NCI-H187 (cell line): ENCODE measurements at regions not wholly inside any gene's neighbourhood (a gene's known extent, or its start where the extent isn't known, plus 50 kb on each side); places are given as distances from the start of the nearest gene placed in this dataset.
A peak's percentile ranks its signal among the peaks of the same experiment; 100 is the strongest.

Experiments
- DNase-seq, 2 experiments: peaks; one replicate each; lab custom pipeline; 2025; lab: John Stamatoyannopoulos, UW

- DNase-seq, result no peak
Measured at GRCh38 chr6:148155293-148155692, 187.3 kb upstream of the SASH1 start.

DNA sequence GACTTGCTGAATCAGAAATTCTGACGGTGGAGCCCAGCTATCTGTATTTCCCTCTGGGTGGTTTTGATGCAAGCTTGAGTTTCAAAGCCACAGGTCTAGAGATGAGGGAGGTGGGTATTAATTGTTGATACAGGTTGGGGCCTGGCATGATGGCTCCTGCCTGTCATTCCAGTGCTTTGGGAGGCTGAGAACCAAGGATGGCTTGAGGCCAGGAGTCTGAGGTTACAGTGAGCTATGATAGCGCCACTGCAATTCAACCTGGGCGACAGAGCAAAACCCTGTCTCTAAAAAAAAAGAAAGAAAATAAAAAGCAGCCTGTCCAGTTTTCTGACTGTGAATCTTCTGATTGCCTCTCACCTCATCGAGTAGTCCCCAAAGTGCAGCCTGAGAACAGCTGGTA is 184.8 kb upstream of the SASH1 start:
- DNase-seq, result no peak

- no peak for DNase-seq
Measured at GRCh38 chr6:148164645-148165044, 178.0 kb upstream of the SASH1 start.

- no peak for DNase-seq
Measured at GRCh38 chr6:148166339-148166968, 176.2 kb upstream of the SASH1 start.

- DNase-seq, result no peak
Measured at GRCh38 chr6:148169706-148170105, 172.9 kb upstream of the SASH1 start.

- no peak for DNase-seq
Measured at GRCh38 chr6:148170286-148170685, 172.4 kb upstream of the SASH1 start.

GRCh38 chr6:148173548-148173947 is 169.1 kb upstream of the SASH1 start:
- DNase-seq, result no peak

DNA sequence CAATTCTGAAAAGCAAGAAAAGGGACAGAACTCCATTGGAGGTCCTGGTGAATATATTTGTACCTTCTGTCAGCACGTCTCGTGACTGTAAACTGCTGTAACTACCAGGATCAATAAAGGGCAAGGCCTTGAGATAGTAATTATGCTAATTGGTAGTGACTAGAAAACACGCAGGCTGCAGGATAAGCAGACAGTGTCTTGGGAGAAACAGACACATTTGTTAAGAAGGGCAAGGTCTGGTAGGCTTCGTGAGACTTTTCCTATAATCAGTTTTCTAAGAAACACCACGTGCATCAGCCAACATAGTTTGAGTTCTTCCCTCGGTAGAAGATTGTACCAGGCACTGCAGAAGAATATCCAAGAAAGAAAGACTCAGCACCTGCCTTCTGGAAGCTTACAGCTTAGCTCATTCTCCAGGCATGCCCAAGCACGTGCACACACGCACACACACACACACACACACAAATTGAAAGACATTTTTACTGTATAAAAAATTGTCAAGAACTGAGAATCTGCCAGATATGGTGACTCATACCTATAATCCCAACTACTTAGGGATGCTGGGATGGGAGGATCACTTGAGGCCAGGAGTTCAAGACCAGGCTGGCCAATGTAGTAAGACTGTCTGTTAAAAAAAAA is 167.0 kb upstream of the SASH1 start:
- DNase-seq, result no peak

GRCh38 chr6:148177589-148178233 is 164.9 kb upstream of the SASH1 start:
- DNase-seq, result peak; percentile 32 to 43

DNA sequence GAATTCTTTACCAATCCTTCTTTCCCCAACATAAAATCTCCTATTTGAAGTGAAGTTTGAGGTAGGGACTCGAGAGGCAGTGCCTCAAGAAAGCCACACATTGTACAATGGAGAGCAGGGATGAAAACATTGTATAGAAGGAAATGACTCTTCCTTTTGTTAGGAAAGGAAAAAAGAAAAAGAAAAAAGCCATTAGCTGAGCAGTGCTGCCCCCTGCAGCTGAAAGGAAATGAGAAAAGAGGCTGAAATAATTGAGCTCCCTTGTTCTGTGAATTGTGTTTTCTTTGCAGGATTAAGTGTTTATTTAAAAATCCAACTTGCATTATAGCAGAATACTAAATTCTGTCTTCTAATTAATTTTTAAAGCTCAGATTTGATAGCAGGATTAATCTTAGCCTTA is 162.9 kb upstream of the SASH1 start:
- DNase-seq, result no peak

- DNase-seq, result no peak
Measured at GRCh38 chr6:148182378-148182777, 160.3 kb upstream of the SASH1 start.

GRCh38 chr6:148183776-148184175 is 158.9 kb upstream of the SASH1 start:
- DNase-seq, result no peak

DNA sequence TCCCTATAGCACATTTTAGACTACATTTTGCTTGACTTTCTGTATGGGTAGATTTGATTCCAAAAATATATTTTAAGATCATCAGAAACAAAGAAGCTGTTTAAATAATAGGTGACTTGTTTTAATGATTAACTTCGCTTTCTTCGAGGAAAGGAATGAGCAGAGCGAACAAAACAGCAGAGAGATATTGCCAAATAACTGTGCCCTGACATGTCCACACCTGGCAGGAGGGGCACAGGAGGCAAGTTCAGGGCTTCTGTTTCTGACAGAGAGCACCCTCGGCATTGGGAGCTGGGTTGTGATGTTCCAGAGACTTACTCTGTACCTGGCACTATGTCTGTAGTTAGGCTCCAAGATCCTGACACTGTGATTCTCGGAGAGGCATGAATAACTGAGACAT is 155.7 kb upstream of the SASH1 start:
- no peak for DNase-seq

DNA sequence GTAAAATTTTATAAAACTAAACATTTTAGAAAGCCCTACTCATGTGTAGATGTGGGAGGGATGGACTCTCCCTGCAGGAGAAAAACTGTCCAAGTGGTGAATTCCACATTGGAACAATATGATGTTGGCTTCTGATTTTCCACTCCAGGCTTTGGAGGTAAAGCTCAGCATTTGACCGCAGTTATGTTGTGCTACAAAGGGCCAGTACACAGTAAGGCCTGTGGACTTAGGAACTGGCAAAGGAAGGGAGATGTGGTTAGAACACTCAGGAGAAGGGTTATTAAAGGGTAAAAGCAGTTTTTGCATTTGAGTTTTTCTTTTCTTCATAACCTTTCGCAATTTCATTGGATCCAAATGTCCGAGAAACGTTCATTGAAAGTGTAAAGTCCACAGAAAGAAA is 150.3 kb upstream of the SASH1 start:
- no peak for DNase-seq

- DNase-seq, result no peak
Measured at GRCh38 chr6:148193063-148193680, 149.5 kb upstream of the SASH1 start.

DNA sequence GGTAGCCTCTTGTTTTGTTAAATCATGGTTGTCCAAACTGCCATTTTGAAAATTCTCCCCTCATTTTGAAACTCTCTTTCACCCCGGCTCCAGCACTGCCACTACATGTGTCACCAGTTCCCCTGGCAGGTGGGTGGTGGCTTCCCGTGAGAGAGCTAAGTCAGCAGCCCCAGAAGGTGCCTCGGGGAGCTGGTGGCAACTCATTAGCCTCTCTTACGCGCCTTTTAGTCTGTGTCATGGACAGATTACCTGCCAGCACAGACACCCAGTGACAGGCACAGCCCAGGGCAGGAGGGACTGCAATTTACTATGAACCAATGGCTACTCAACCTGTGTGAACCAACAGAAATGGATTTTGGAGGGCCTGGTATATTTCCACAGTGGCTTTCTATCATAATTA is 147.1 kb upstream of the SASH1 start:
- no peak for DNase-seq

GRCh38 chr6:148199584-148199983 is 143.1 kb upstream of the SASH1 start:
- no peak for DNase-seq

- no peak for DNase-seq
Measured at GRCh38 chr6:148200293-148200692, 142.3 kb upstream of the SASH1 start.

DNA sequence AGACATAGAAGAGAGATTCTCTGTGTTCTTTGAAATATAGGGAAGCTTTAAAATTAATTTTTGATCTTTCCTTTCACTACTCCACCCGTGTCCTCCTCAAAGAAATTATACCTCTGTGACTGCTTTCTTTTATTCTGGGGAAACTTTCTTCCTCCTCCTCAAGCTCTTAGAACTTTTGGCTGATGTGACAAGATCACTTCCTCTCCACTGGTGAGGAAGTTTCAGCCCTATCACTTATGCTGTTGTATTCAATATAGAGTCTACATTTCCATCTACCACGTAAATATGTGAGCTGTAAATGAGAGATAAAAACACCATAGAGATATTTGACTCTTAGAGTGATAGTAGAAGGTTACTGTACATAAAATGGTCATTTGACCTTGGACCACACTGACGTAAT is 141.9 kb upstream of the SASH1 start:
- no peak for DNase-seq

DNA sequence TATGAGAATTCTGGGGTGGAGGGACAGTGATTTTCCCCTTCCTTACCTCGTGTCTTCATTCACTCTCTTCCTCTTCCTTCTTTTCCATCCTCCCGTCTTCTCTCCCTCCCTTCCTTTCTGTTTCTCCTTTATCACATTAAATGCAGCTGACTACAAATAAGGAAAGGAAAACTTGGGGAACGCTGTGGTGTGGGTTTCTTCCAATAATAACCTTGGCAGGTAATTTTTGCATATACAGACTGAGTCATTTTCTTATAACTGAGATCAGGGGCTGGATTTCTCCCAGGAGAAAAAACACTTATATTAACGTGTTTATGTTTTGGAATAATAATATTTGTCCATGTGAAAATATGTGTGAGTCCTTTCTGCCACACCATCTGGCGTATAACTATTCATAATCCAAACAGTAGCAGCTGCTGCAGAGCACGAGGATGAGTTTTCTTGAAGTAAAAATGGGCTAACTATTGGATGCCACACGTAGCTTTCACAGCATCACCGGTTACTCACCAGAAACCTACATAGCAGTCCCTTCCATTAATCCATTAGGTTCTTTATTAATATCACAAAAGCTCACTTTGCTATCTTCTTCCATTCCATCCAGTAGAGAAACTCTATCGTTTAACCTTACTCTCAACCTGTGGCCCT is 139.2 kb upstream of the SASH1 start:
- DNase-seq, result no peak

DNA sequence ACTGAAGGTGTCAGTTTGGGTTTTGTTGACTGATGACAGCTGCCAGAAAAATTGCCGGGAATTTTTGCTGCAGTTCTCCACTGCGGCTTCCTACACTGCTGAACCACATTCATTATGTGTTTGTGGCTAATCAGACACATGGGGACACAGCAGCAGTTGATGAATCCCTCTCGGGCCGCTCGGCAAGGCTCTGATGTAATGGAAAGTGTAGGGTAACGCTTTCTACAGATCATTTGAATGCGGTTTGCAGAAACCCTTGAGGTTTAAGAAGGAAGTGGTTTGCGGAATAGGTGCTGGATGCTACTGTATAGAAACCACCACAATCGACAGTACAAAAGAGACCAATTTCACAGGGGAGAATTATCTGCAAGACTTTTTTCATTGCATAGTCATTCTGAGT is 138.7 kb upstream of the SASH1 start:
- DNase-seq, result peak in 1 of 2 experiments; percentile 46

- DNase-seq, result no peak
Measured at GRCh38 chr6:148208298-148208697, 134.3 kb upstream of the SASH1 start.
